Stimulated activated CD4-positive, alpha-beta T cell treated with anti-CD3 and anti-CD28 coated beads, Interleukin-12 subunit alpha, Interleukin-12 subunit beta, amount 100 ng/mL, for 4 hours (primary cell): ENCODE measurements at regions not wholly inside any gene's neighbourhood (a gene's known extent, or its start where the extent isn't known, plus 50 kb on each side); places are given as distances from the start of the nearest gene placed in this dataset.

Experiments
- DNase-seq: peaks from one replicate; pipeline ENCODE4 v3.0.0-alpha.2; 2020

GRCh38 chr2:71802556-71802955, 345.1 kb downstream of the CYP26B1 start:
- DNase-seq, result no peak

- no peak for DNase-seq
Measured at GRCh38 chr2:71801969-71802368, 345.7 kb downstream of the CYP26B1 start.

- no peak for DNase-seq
Measured at GRCh38 chr2:71801556-71801955, 346.1 kb downstream of the CYP26B1 start.

- no peak for DNase-seq
Measured at GRCh38 chr2:71800851-71801250, 346.8 kb downstream of the CYP26B1 start.

- no peak for DNase-seq
Measured at GRCh38 chr2:71800106-71800809, 346.9 kb downstream of the DYSF start.

- no peak for DNase-seq
Measured at GRCh38 chr2:71799013-71799575, 345.7 kb downstream of the DYSF start.

- DNase-seq, result no peak
Measured at GRCh38 chr2:71798266-71799012, 345.1 kb downstream of the DYSF start.

GRCh38 chr2:71797035-71797810, 343.9 kb downstream of the DYSF start:
- DNase-seq, result no peak

- DNase-seq, result no peak
Measured at GRCh38 chr2:71796174-71796593, 342.8 kb downstream of the DYSF start.

GRCh38 chr2:71795486-71795885, 342.1 kb downstream of the DYSF start:
- DNase-seq, result no peak

GRCh38 chr2:71794611-71795010, 341.2 kb downstream of the DYSF start:
- DNase-seq, result no peak

GRCh38 chr2:71793926-71794325, 340.6 kb downstream of the DYSF start:
- no peak for DNase-seq

- no peak for DNase-seq
Measured at GRCh38 chr2:71792926-71793761, 339.8 kb downstream of the DYSF start.

GRCh38 chr2:71791501-71792135, 338.3 kb downstream of the DYSF start:
- no peak for DNase-seq

- DNase-seq, result no peak
Measured at GRCh38 chr2:71791061-71791450, 337.7 kb downstream of the DYSF start.

- no peak for DNase-seq
Measured at GRCh38 chr2:71790226-71791060, 337.1 kb downstream of the DYSF start.

GRCh38 chr2:71789556-71790204, 336.3 kb downstream of the DYSF start:
- no peak for DNase-seq

GRCh38 chr2:71788601-71789240, 335.4 kb downstream of the DYSF start:
- DNase-seq, result no peak

- DNase-seq, result no peak
Measured at GRCh38 chr2:71788186-71788525, 334.8 kb downstream of the DYSF start.
